Fibroblast of mammary gland (primary cell): ENCODE measurements at regions not wholly inside any gene's neighbourhood (a gene's known extent, or its start where the extent isn't known, plus 50 kb on each side); places are given as distances from the start of the nearest gene placed in this dataset.

Source experiments
- DNase-seq: peaks from one replicate; pipeline ENCODE4 v3.0.0-alpha.2; 2010; ENCODE audit warnings: low read depth
- H3K4me3 ChIP-seq: 2 replicates; pipeline ENCODE4 v1.5.1; 2011; ENCODE audit warnings: low read depth, mild to moderate bottlenecking, low read length, moderate library complexity; ENCODE audit not compliant: control insufficient read depth
- TF ChIP-seq, protein P1 (sequence below): conservative IDR thresholded peaks from 2 replicates; pipeline ENCODE4 v1.5.1; 2011; ENCODE audit warnings: low read depth, low read length, inconsistent platforms; ENCODE audit not compliant: control insufficient read depth, insufficient read depth

DNA sequence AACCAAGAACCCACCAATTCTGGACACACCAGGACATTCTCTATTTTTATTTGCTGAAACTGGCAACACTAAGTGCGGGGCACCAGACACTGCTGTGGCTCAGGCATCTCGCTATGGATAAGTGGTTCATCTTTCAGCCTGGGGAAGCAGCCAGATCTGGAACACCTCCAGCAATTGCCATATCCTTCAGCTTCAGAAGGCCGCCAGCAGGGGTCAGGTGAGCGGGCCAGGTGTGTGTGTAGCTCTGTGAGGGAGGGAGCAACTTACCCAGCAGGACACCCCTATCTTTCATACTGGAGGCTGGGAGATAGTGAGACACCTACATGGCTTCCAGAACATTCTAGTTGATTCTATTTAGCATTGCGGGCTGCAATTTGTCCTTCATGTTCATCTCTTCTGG, 57.0 kb upstream of the GBA3 start:
- no peak for DNase-seq
- H3K4me3 ChIP-seq: no peak overlapping the region
- TF ChIP-seq, protein P1, sequence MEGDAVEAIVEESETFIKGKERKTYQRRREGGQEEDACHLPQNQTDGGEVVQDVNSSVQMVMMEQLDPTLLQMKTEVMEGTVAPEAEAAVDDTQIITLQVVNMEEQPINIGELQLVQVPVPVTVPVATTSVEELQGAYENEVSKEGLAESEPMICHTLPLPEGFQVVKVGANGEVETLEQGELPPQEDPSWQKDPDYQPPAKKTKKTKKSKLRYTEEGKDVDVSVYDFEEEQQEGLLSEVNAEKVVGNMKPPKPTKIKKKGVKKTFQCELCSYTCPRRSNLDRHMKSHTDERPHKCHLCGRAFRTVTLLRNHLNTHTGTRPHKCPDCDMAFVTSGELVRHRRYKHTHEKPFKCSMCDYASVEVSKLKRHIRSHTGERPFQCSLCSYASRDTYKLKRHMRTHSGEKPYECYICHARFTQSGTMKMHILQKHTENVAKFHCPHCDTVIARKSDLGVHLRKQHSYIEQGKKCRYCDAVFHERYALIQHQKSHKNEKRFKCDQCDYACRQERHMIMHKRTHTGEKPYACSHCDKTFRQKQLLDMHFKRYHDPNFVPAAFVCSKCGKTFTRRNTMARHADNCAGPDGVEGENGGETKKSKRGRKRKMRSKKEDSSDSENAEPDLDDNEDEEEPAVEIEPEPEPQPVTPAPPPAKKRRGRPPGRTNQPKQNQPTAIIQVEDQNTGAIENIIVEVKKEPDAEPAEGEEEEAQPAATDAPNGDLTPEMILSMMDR: no peak

- no peak overlapping the region for H3K4me3 ChIP-seq
- TF ChIP-seq, protein P1: no peak
- DNase-seq: no peak
These were observed 55.4 kb upstream of the GBA3 start for GRCh38 chr4:22637306-22637705.
